Endothelial cell of umbilical vein (primary cell): ENCODE measurements at regions not wholly inside any gene's neighbourhood (a gene's known extent, or its start where the extent isn't known, plus 50 kb on each side); places are given as distances from the start of the nearest gene placed in this dataset.
"Not testable (repeated sequence)": the region's sequence is repeated elsewhere in the genome, so short reads cannot be mapped to it uniquely, and the experiment has no call there.

Experiments used
- BruUV-seq: library from RNA; stranded (reverse); fragments of 400-500 nt; replicated peaks from 2 replicates; lab custom pipeline; 2021; lab: Mats Ljungman, UMichigan
- CTCF ChIA-PET: fragments of 300-600, 350-600 bp; sonication (Branson Sonifier 250); formaldehyde crosslinking; loops from one replicate; lab custom pipeline; 2021; ENCODE audit warnings: antibody characterized with exemption, inconsistent platforms; lab: Charles Lee
- POLR2A ChIA-PET: fragments of 300-600, 350-600 bp; sonication (Branson Sonifier 250); formaldehyde crosslinking; loops from one replicate; lab custom pipeline; 2021; ENCODE audit warnings: antibody characterized with exemption, inconsistent platforms; lab: Charles Lee
- DNase-seq: peaks from one replicate; pipeline ENCODE4 v3.0.0-alpha.2; 2011; ENCODE audit warnings: low read depth, low spot score
- FAIRE-seq: peaks from 2 replicates; lab custom pipeline; 2011; peaks lifted over from hg19 to GRCh38; lab: Jason Lieb, UNC
- H2AFZ ChIP-seq: 2 replicates; pipeline ENCODE4 v1.6.0; 2012; ENCODE audit warnings: low read depth, low read length, control low read depth, inconsistent platforms
- H3K27ac ChIP-seq: 2 replicates; pipeline ENCODE4 v1.5.1; 2011; ENCODE audit warnings: low read depth, mild to moderate bottlenecking, control low read depth, low read length, moderate library complexity; ENCODE audit not compliant: insufficient read depth
- H3K27me3 ChIP-seq, 2 experiments: 2 replicates each; pipeline versions ENCODE4 v1.6.0 to v1.6.1; 2011; ENCODE audit warnings: low read length in 2 of 2, mixed read lengths in 1 of 2; ENCODE audit not compliant: control insufficient read depth in 2 of 2, insufficient read depth in 2 of 2
- H3K36me3 ChIP-seq, 2 experiments: 2 replicates in 1 of 2; 3 replicates in 1 of 2; pipeline ENCODE4 v1.5.1; 2011; ENCODE audit warnings: low read length in 2 of 2, mild to moderate bottlenecking in 1 of 2, moderate library complexity in 1 of 2; ENCODE audit not compliant: control insufficient read depth in 2 of 2, insufficient read depth in 2 of 2; ENCODE audit errors: extremely low read depth in 1 of 2
- H3K4me1 ChIP-seq: 3 replicates; pipeline ENCODE4 v1.5.1; 2011; ENCODE audit warnings: mild to moderate bottlenecking, low read length; ENCODE audit not compliant: control insufficient read depth, insufficient read depth; ENCODE audit errors: extremely low read depth
- H3K4me2 ChIP-seq: 2 replicates; pipeline ENCODE4 v1.6.1; 2011; ENCODE audit warnings: low read length, control low read depth, mixed read lengths; ENCODE audit not compliant: insufficient read depth
- H3K4me3 ChIP-seq, 3 experiments: fragments of 200-600 bp in 1 of 3; sonication (generic), shearing (Covaris generic) in 1 of 3; replicated peaks in 1 of 3; 2 replicates each; pipeline ENCODE4 v1.5.1; 2011 to 2016; ENCODE audit warnings: control low read depth in 3 of 3, low read length in 3 of 3, mild to moderate bottlenecking in 2 of 3, inconsistent platforms in 1 of 3, low read depth in 1 of 3, moderate library complexity in 1 of 3; ENCODE audit not compliant: insufficient read depth in 1 of 3
- H3K79me2 ChIP-seq: 2 replicates; pipeline ENCODE4 v1.6.0; 2012; ENCODE audit warnings: low read length, inconsistent platforms; ENCODE audit not compliant: control insufficient read depth, insufficient read depth
- H3K9ac ChIP-seq: replicated peaks from 2 replicates; pipeline ENCODE3; 2011; ENCODE audit warnings: low read length, control low read depth; ENCODE audit not compliant: insufficient read depth; ENCODE audit errors: extremely low read depth
- H3K9me1 ChIP-seq: replicated peaks from 3 replicates; pipeline ENCODE4 v1.6.0; 2011; ENCODE audit warnings: mild to moderate bottlenecking, low read length; ENCODE audit not compliant: control insufficient read depth, insufficient read depth; ENCODE audit errors: extremely low read depth
- H3K9me3 ChIP-seq: replicated peaks from 2 replicates; pipeline ENCODE4 v1.5.1; 2012; ENCODE audit warnings: low read length, inconsistent platforms; ENCODE audit not compliant: control insufficient read depth, insufficient read depth
- H4K20me1 ChIP-seq: replicated peaks from 2 replicates; pipeline ENCODE3; 2011; ENCODE audit warnings: mild to moderate bottlenecking, low read length; ENCODE audit not compliant: control insufficient read depth, insufficient read depth; ENCODE audit errors: extremely low read depth
- CTCF ChIP-seq, 2 donors: IDR thresholded peaks; 1 replicate in 1 of 2; 2 replicates in 1 of 2; pipeline ENCODE4 v1.5.1; 2011; ENCODE audit warnings: low read length in 2 of 2, mild to moderate bottlenecking in 2 of 2, moderate library complexity in 2 of 2, control low read depth in 1 of 2, inconsistent platforms in 1 of 2, low read depth in 1 of 2; ENCODE audit not compliant: insufficient read depth in 1 of 2; ENCODE audit errors: extremely low read depth in 1 of 2
- EZH2 ChIP-seq: IDR thresholded peaks from 2 replicates; pipeline ENCODE4 v1.6.1; 2012; ENCODE audit warnings: borderline replicate concordance, low read depth, mild to moderate bottlenecking, moderate library complexity, low read length, inconsistent platforms; ENCODE audit not compliant: severe bottlenecking
- FOS ChIP-seq: IDR thresholded peaks from 2 replicates; pipeline ENCODE4 v1.6.1; 2011; ENCODE audit warnings: mild to moderate bottlenecking, low read length, moderate library complexity, borderline replicate concordance; ENCODE audit not compliant: insufficient read depth
- GATA2 ChIP-seq: IDR thresholded peaks from 2 replicates; pipeline ENCODE4 v1.7.0; 2011; ENCODE audit warnings: low read depth, mild to moderate bottlenecking, moderate library complexity, mixed read lengths, low read length; ENCODE audit not compliant: insufficient read length, insufficient read depth
- JUN ChIP-seq: IDR thresholded peaks from 2 replicates; pipeline ENCODE4 v1.6.1; 2011; ENCODE audit warnings: borderline replicate concordance, low read depth; ENCODE audit not compliant: insufficient read length, insufficient read depth
- MAX ChIP-seq: IDR thresholded peaks from 2 replicates; pipeline ENCODE4 v1.6.1; 2011; ENCODE audit not compliant: insufficient read depth, insufficient read length
- MYC ChIP-seq: IDR thresholded peaks from one replicate; pipeline ENCODE4 v1.6.1; 2011; ENCODE audit warnings: mild to moderate bottlenecking, low read depth, low read length
- POLR2A ChIP-seq: IDR thresholded peaks from 2 replicates; pipeline ENCODE4 v1.6.1; 2012; ENCODE audit warnings: low read depth, mild to moderate bottlenecking, control low read depth, low read length
- POLR2AphosphoS5 ChIP-seq: IDR thresholded peaks from 2 replicates; pipeline ENCODE4 v1.6.1; 2012; ENCODE audit warnings: low read depth, mild to moderate bottlenecking, control low read depth, low read length, moderate library complexity; ENCODE audit not compliant: insufficient read depth
- dilution Hi-C: fragments of 300-500 bp; cut with MboI; formaldehyde crosslinking; loops from one replicate; pipeline ENCODE4 v1.15.0; 2019; ENCODE audit warnings: low sequenced_read_pairs; ENCODE audit not compliant: extremely low pct_ligation_motif_present
- intact Hi-C: fragments of 100-400 bp; cut with micrococcal nuclease; formaldehyde crosslinking; loops from one replicate; pipeline ENCODE4 v1.10.0; 2022

GRCh38 chr4:177810220-177810619 is 368.0 kb upstream of the AGA start:
- Histone ChIP-seq H3K4me1 (no peaks in the 10 kb centered on the region), H4K20me1 (no peaks in the 10 kb centered on the region), H3K9me1 (no peaks in the 10 kb centered on the region), H3K36me3 (no peaks in the 10 kb centered on the region), H3K4me3 (no peak overlapping the region), H2AFZ (no peak overlapping the region), H3K9me3 (no peaks in the 10 kb centered on the region), H3K4me2 (no peak overlapping the region), H3K9ac (no peak overlapping the region), H3K79me2 (no peaks in the 10 kb centered on the region), H3K27me3 (no peaks in the 10 kb centered on the region), H3K27ac (no peak overlapping the region)
- dilution Hi-C loops (no loop called here), intact Hi-C loops (no loop called here)
- POLR2A ChIA-PET, result no interaction called here
- TF ChIP-seq POLR2AphosphoS5 (no peak), POLR2A (no peak), EZH2 (no peak), GATA2 (no peak), JUN (no peak), MYC (no peak), CTCF (IDR thresholded peaks at IDR 0.05; ENCODE audit: extremely low read depth in 1 of 2, insufficient read depth in 1 of 2, low read depth in 1 of 2, low read length in 2 of 2) (no peak), MAX (no peak), FOS (no peak)
- FAIRE-seq, result no peak
- CTCF ChIA-PET, result no interaction called here
- DNase-seq, result no peak
- BruUV-seq, result no TSS peak

- H3K9ac ChIP-seq, BruUV-seq, POLR2A ChIA-PET, DNase-seq, H3K4me1 ChIP-seq, intact Hi-C loops, H3K9me3 ChIP-seq, H2AFZ ChIP-seq, CTCF ChIA-PET, H3K79me2 ChIP-seq, H4K20me1 ChIP-seq, dilution Hi-C loops, H3K36me3 ChIP-seq, H3K27me3 ChIP-seq, H3K4me2 ChIP-seq, H3K4me3 ChIP-seq, H3K9me1 ChIP-seq, H3K27ac ChIP-seq, FAIRE-seq: not testable (repeated sequence)
Measured at GRCh38 chr4:177818392-177818791, 376.2 kb upstream of the AGA start.
